ENCODE measurements at regions not wholly inside any gene's neighbourhood (a gene's known extent, or its start where the extent isn't known, plus 50 kb on each side); places are given as distances from the start of the nearest gene placed in this dataset.

DNA sequence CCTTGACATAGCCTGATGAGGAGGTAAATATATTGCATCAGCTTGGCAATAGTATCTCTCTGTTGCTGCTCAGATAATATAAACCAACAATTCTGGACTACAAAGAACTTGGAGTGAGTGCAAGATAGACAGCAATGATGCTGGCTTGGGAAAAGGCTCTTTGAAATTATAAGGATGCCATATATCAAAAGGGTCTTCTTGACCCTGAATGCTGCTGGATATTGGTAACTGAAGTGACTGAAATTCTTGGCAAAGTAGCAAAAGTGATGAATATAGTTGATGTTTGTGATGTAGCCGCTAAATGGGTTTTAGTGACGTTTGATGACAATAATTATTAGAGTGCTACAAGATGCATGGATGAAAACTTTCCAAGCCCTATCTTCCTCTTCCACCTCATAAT is 1391.6 kb downstream of the ADGRL3 start:
- Histone ChIP-seq H3K4me3 (no peak overlapping the region), H3K27ac (no peak overlapping the region), H3K36me3 (no peaks in the 10 kb centered on the region), H3K27me3 (no peaks in the 10 kb centered on the region), H3K9me3 (peaks cover 0 to 12% of the 10 kb centered on the region in 2 donors), H3K4me1 (no peaks in the 10 kb centered on the region)
- TF ChIP-seq CTCF (IDR thresholded peaks at IDR 0.05) (no peak), POLR2A (IDR thresholded peaks at IDR 0.05) (no peak), POLR2AphosphoS5 (IDR thresholded peaks at IDR 0.05) (no peak)
- intact Hi-C loops (cut with DNase I; ENCODE audit: low total_unique reads), result no loop called here
- no peak for DNase-seq (ENCODE audit: low spot score in 2 of 2)

GRCh38 chr4:62588671-62589070 is 1388.5 kb downstream of the ADGRL3 start:
- Histone ChIP-seq H3K27ac (no peak overlapping the region), H3K4me3 (no peak overlapping the region), H3K9me3 (peaks cover 0 to 12% of the 10 kb centered on the region in 2 donors), H3K4me1 (no peaks in the 10 kb centered on the region), H3K36me3 (no peaks in the 10 kb centered on the region), H3K27me3 (no peaks in the 10 kb centered on the region)
- no peak for TF ChIP-seq POLR2AphosphoS5 (IDR thresholded peaks at IDR 0.05)
- TF ChIP-seq CTCF (IDR thresholded peaks at IDR 0.05), result no peak
- TF ChIP-seq POLR2A (IDR thresholded peaks at IDR 0.05), result no peak
- DNase-seq (ENCODE audit: low spot score in 2 of 2), result no peak
- intact Hi-C loops (cut with DNase I; ENCODE audit: low total_unique reads), result no loop called here

- no peaks in the 10 kb centered on the region for H3K27me3 ChIP-seq
- H3K36me3 ChIP-seq, result no peaks in the 10 kb centered on the region
- no peaks in the 10 kb centered on the region for H3K4me1 ChIP-seq
- no peak for DNase-seq (ENCODE audit: low spot score in 2 of 2)
- H3K4me3 ChIP-seq, result no peak overlapping the region
- H3K9me3 ChIP-seq, result no peaks in the 10 kb centered on the region
- TF ChIP-seq CTCF (IDR thresholded peaks at IDR 0.05) (no peak), POLR2A (IDR thresholded peaks at IDR 0.05) (no peak), POLR2AphosphoS5 (IDR thresholded peaks at IDR 0.05) (no peak)
- H3K27ac ChIP-seq, result no peak overlapping the region
- intact Hi-C loops (cut with DNase I; ENCODE audit: low total_unique reads), result no loop called here
These were observed 1371.4 kb downstream of the ADGRL3 start for GRCh38 chr4:62571494-62571893.

DNA sequence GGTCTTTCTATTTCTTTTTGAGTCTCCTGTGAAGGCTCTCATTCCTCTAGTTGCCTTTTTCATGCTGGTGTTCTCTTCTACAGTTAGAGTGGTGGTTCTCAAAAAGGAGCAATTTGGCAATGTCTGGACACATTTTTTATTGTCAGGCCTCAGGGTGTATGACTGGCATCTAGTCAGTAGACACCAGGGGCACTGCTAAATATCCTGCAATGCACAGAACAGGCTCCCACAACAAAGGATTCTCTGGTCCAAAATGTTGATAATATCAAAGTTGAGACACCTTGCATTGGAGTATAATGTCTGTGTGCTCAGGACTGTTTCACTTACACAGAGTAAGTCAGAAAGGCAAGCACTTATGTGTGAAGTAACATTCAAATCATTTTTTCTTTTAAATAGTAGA is 1360.7 kb downstream of the ADGRL3 start:
- TF ChIP-seq POLR2AphosphoS5 (IDR thresholded peaks at IDR 0.05) (no peak), POLR2A (IDR thresholded peaks at IDR 0.05) (no peak), CTCF (IDR thresholded peaks at IDR 0.05) (no peak)
- Histone ChIP-seq H3K36me3 (no peaks in the 10 kb centered on the region), H3K27me3 (no peaks in the 10 kb centered on the region), H3K27ac (no peak overlapping the region), H3K4me1 (no peaks in the 10 kb centered on the region), H3K9me3 (no peaks in the 10 kb centered on the region), H3K4me3 (no peak overlapping the region)
- no peak for DNase-seq (ENCODE audit: low spot score in 2 of 2)
- intact Hi-C loops (cut with DNase I; ENCODE audit: low total_unique reads), result no loop called here

DNA sequence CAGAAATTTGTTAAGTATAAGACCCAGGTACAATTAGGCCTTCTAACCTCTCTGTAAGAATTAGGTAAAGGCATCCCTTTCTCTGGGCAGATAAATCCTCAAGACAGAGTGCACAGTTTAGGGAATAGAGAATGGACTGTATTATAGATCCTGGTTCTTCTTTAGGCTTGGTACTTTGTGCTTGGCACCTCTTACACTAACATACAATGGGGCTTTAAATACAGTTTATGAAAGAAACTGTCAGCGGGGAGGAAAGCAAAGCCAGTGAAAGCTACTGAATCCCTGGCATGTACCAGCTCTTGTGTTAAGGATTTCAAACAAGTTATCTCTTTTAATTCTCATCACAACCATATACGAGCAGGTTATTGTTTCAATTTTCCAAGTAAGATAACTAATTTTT is 1350.0 kb downstream of the ADGRL3 start:
- Histone ChIP-seq H3K36me3 (no peaks in the 10 kb centered on the region), H3K9me3 (no peaks in the 10 kb centered on the region), H3K4me1 (no peaks in the 10 kb centered on the region), H3K4me3 (no peak overlapping the region), H3K27ac (no peak overlapping the region), H3K27me3 (no peaks in the 10 kb centered on the region)
- no peak for TF ChIP-seq POLR2AphosphoS5 (IDR thresholded peaks at IDR 0.05)
- no peak for TF ChIP-seq POLR2A (IDR thresholded peaks at IDR 0.05)
- no peak for TF ChIP-seq CTCF (IDR thresholded peaks at IDR 0.05)
- intact Hi-C loops (cut with DNase I; ENCODE audit: low total_unique reads), result no loop called here
- DNase-seq (ENCODE audit: low spot score in 2 of 2), result no peak
